T-cell (primary cell): ENCODE measurements at regions not wholly inside any gene's neighbourhood (a gene's known extent, or its start where the extent isn't known, plus 50 kb on each side); places are given as distances from the start of the nearest gene placed in this dataset.
A peak's percentile ranks its signal among the peaks of the same experiment; 100 is the strongest.

Experiments
- ATAC-seq, 4 experiments: fragments of 200-7000 bp in 3 of 4; fragments of 150-1000 bp in 1 of 4; cut with Tn5 transposase; replicated peaks in 1 of 4; 1 replicate in 3 of 4; 2 replicates in 1 of 4; pipeline ENCODE4 v1.10.0; 2021; ENCODE audit warnings: moderate library complexity in 3 of 4, mild to moderate bottlenecking in 2 of 4, moderate number of reproducible peaks in 1 of 4
- CTCF ChIA-PET, 2 donors: fragments of 300-600 bp; sonication (Branson Sonifier 250); formaldehyde crosslinking; loops; one replicate each; lab custom pipeline; 2022; ENCODE audit warnings: antibody characterized with exemption in 2 of 2; lab: Charles Lee
- POLR2A ChIA-PET, 2 donors: fragments of 300-600 bp; sonication (Branson Sonifier 250); formaldehyde crosslinking; loops; one replicate each; lab custom pipeline; 2022; ENCODE audit warnings: antibody characterized with exemption in 2 of 2; lab: Charles Lee
- DNase-seq, 35 experiments: peaks; one replicate each; pipeline versions ENCODE4 v3.0.0 to v3.0.0-alpha.2; 2013 to 2023
- H3K27ac ChIP-seq: one replicate; pipeline ENCODE4 v1.5.1; 2013; ENCODE audit warnings: low read length
- H3K27me3 ChIP-seq, 2 experiments: replicated peaks in 1 of 2; 1 replicate in 1 of 2; 2 replicates in 1 of 2; pipeline versions ENCODE4 v1.6.1 to v1.7.0; 2013; ENCODE audit warnings: low read length in 1 of 2, mixed read lengths in 1 of 2; ENCODE audit not compliant: control insufficient read depth in 2 of 2, insufficient read depth in 2 of 2; ENCODE audit errors: extremely low read depth in 1 of 2
- H3K36me3 ChIP-seq, 2 donors: 1 replicate in 1 of 2; 2 replicates in 1 of 2; pipeline versions ENCODE4 v1.6.1 to v1.7.0; 2013; ENCODE audit warnings: low read length in 1 of 2; ENCODE audit not compliant: control insufficient read depth in 2 of 2, insufficient read depth in 1 of 2; ENCODE audit errors: extremely low read depth in 1 of 2
- H3K4me1 ChIP-seq, 2 experiments: 1 replicate in 1 of 2; 2 replicates in 1 of 2; pipeline versions ENCODE4 v1.6.1 to v1.7.0; 2013; ENCODE audit warnings: low read length in 2 of 2, mixed read lengths in 1 of 2; ENCODE audit not compliant: insufficient read depth in 2 of 2, control insufficient read depth in 1 of 2; ENCODE audit errors: extremely low read depth in 1 of 2
- H3K4me3 ChIP-seq, 2 donors: 1 replicate in 1 of 2; 2 replicates in 1 of 2; pipeline versions ENCODE4 v1.5.1 to v1.7.0; 2013; ENCODE audit warnings: mild to moderate bottlenecking in 2 of 2, low read length in 1 of 2, moderate library complexity in 1 of 2; ENCODE audit not compliant: control insufficient read depth in 1 of 2; ENCODE audit errors: extremely low read depth in 1 of 2
- H3K9me3 ChIP-seq: 2 replicates; pipeline ENCODE4 v1.7.0; 2013
- H3K27ac Mint-ChIP-seq, 2 donors: one replicate each; pipeline ENCODE4 v1.8.0; 2020 to 2021; ENCODE audit warnings: mild to moderate bottlenecking in 2 of 2, mixed read lengths in 2 of 2
- H3K27me3 Mint-ChIP-seq, 2 donors: one replicate each; pipeline ENCODE4 v1.8.0; 2021 to 2022; ENCODE audit warnings: mixed read lengths in 2 of 2
- H3K36me3 Mint-ChIP-seq: one replicate; pipeline ENCODE4 v1.8.0; 2021; ENCODE audit warnings: mixed read lengths
- H3K4me1 Mint-ChIP-seq, 3 donors: one replicate each; pipeline ENCODE4 v1.8.0; 2020 to 2022; ENCODE audit warnings: mixed read lengths in 3 of 3, mild to moderate bottlenecking in 1 of 3
- H3K4me3 Mint-ChIP-seq, 3 donors: one replicate each; pipeline ENCODE4 v1.8.0; 2020 to 2022; ENCODE audit warnings: mild to moderate bottlenecking in 3 of 3, mixed read lengths in 3 of 3, moderate library complexity in 3 of 3
- H3K9me3 Mint-ChIP-seq, 3 donors: one replicate each; pipeline ENCODE4 v1.8.0; 2020 to 2022; ENCODE audit warnings: mixed read lengths in 3 of 3
- WGBS: methylation state at CpG from one replicate; pipeline ENCODE4 v1.1.5; 2013; ENCODE audit warnings: missing lambda C conversion rate; ENCODE audit not compliant: insufficient coverage; 5-methylcytosine and 5-hydroxymethylcytosine counted together

GRCh38 chr3:159763011-159763601, 225.5 kb upstream of the IL12A start:
- peaks cover 0 to 15% of the 10 kb centered on the region in 2 experiments for H3K4me1 ChIP-seq
- Mint-ChIP-seq H3K4me3 (peak overlapping the region; percentile 52 to 74 (median 68)), H3K9me3 (no peaks in the 10 kb centered on the region), H3K27ac (no peak overlapping the region), H3K4me1 (peaks cover 0 to 21% (median 16%) of the 10 kb centered on the region in 3 donors), H3K36me3 (no peaks in the 10 kb centered on the region), H3K27me3 (peaks cover 50 to 56% of the 10 kb centered on the region in 2 donors)
- CTCF ChIA-PET: no interaction called here
- H3K4me3 ChIP-seq: peak overlapping the region in 1 of 2 donors; percentile 73
- no peaks in the 10 kb centered on the region for H3K9me3 ChIP-seq
- no peaks in the 10 kb centered on the region for H3K36me3 ChIP-seq
- H3K27ac ChIP-seq: no peak overlapping the region
- under 1% methylated on average over 36 of the region's 40 CpGs for WGBS
- ATAC-seq (peak in 1 of 4 experiments; percentile 64), DNase-seq (peak in 8 of 35 experiments; percentile 2 to 44 (median 6))
- H3K27me3 ChIP-seq: peaks cover 0 to 41% of the 10 kb centered on the region in 2 experiments
- POLR2A ChIA-PET: no interaction called here

GRCh38 chr3:159763602-159764489, 224.8 kb upstream of the IL12A start:
- Histone ChIP-seq H3K4me1 (peaks cover 0 to 15% of the 10 kb centered on the region in 2 experiments), H3K9me3 (no peaks in the 10 kb centered on the region), H3K4me3 (peak overlapping the region in 1 of 2 donors; percentile 73), H3K27me3 (peaks cover 0 to 45% of the 10 kb centered on the region in 2 experiments), H3K27ac (no peak overlapping the region), H3K36me3 (no peaks in the 10 kb centered on the region)
- peak in 1 of 35 experiments; percentile 2 for DNase-seq
- ChIA-PET CTCF (no interaction called here), POLR2A (no interaction called here)
- Mint-ChIP-seq H3K4me1 (peaks cover 0 to 21% (median 16%) of the 10 kb centered on the region in 3 donors), H3K27me3 (peaks cover 50 to 60% of the 10 kb centered on the region in 2 donors), H3K9me3 (no peaks in the 10 kb centered on the region), H3K4me3 (peak overlapping the region; percentile 52 to 74 (median 68)), H3K27ac (no peak overlapping the region), H3K36me3 (no peaks in the 10 kb centered on the region)
- 0% methylated on average over 40 of the region's 80 CpGs for WGBS
- ATAC-seq: peak in 3 of 4 experiments; percentile 12 to 40 (median 35)

- H3K4me3 Mint-ChIP-seq: peak overlapping the region; percentile 13 to 65 (median 41)
- Histone ChIP-seq H3K27me3 (peaks cover 0 to 45% of the 10 kb centered on the region in 2 experiments), H3K4me1 (peaks cover 0 to 15% of the 10 kb centered on the region in 2 experiments), H3K9me3 (no peaks in the 10 kb centered on the region), H3K36me3 (no peaks in the 10 kb centered on the region), H3K4me3 (peak overlapping the region in 1 of 2 donors; percentile 69), H3K27ac (no peak overlapping the region)
- H3K4me1 Mint-ChIP-seq: peaks cover 0 to 21% (median 16%) of the 10 kb centered on the region in 3 donors
- peaks cover 50 to 60% of the 10 kb centered on the region in 2 donors for H3K27me3 Mint-ChIP-seq
- POLR2A ChIA-PET: no interaction called here
- ATAC-seq (no peak), DNase-seq (no peak)
- H3K9me3 Mint-ChIP-seq: no peaks in the 10 kb centered on the region
- WGBS: 2% methylated on average over 46 of the region's 51 CpGs
- no peak overlapping the region for H3K27ac Mint-ChIP-seq
- CTCF ChIA-PET: no interaction called here
- no peaks in the 10 kb centered on the region for H3K36me3 Mint-ChIP-seq
These were observed 224.1 kb upstream of the IL12A start for GRCh38 chr3:159764490-159765029.

GRCh38 chr3:159765030-159765859, 223.4 kb upstream of the IL12A start:
- POLR2A ChIA-PET: no interaction called here
- WGBS: 1% methylated on average over 29 of the region's 47 CpGs
- peak in 1 of 35 experiments; percentile 1 for DNase-seq
- peaks cover 0 to 21% (median 16%) of the 10 kb centered on the region in 3 donors for H3K4me1 Mint-ChIP-seq
- Histone ChIP-seq H3K27me3 (peaks cover 0 to 47% of the 10 kb centered on the region in 2 experiments), H3K4me1 (peaks cover 0 to 15% of the 10 kb centered on the region in 2 experiments), H3K36me3 (no peaks in the 10 kb centered on the region), H3K27ac (no peak overlapping the region), H3K9me3 (no peaks in the 10 kb centered on the region), H3K4me3 (no peak overlapping the region)
- H3K27me3 Mint-ChIP-seq: peaks cover 50 to 60% of the 10 kb centered on the region in 2 donors
- no peaks in the 10 kb centered on the region for H3K9me3 Mint-ChIP-seq
- peak overlapping the region; percentile 25 to 54 (median 46) for H3K4me3 Mint-ChIP-seq
- no peaks in the 10 kb centered on the region for H3K36me3 Mint-ChIP-seq
- CTCF ChIA-PET: no interaction called here
- peak overlapping the region in 1 of 2 donors; percentile 9 for H3K27ac Mint-ChIP-seq
- ATAC-seq: no peak

GRCh38 chr3:159765860-159766294, 222.8 kb upstream of the IL12A start:
- Histone ChIP-seq H3K4me1 (peaks cover 0 to 15% of the 10 kb centered on the region in 2 experiments), H3K4me3 (no peak overlapping the region), H3K9me3 (no peaks in the 10 kb centered on the region), H3K27me3 (peaks cover 0 to 48% of the 10 kb centered on the region in 2 experiments), H3K36me3 (no peaks in the 10 kb centered on the region), H3K27ac (no peak overlapping the region)
- no peak for DNase-seq
- 92% methylated on average over 4 of the region's 5 CpGs for WGBS
- Mint-ChIP-seq H3K4me3 (peak overlapping the region in 1 of 3 donors; percentile 54), H3K36me3 (no peaks in the 10 kb centered on the region), H3K9me3 (no peaks in the 10 kb centered on the region), H3K27me3 (peaks cover 51 to 58% of the 10 kb centered on the region in 2 donors), H3K27ac (peak overlapping the region in 1 of 2 donors; percentile 9), H3K4me1 (peaks cover 0 to 21% (median 16%) of the 10 kb centered on the region in 3 donors)
- ATAC-seq: no peak
- POLR2A ChIA-PET: no interaction called here
- CTCF ChIA-PET: no interaction called here
